ENCODE measurements at regions not wholly inside any gene's neighbourhood (a gene's known extent, or its start where the extent isn't known, plus 50 kb on each side); places are given as distances from the start of the nearest gene placed in this dataset.

- TF ChIP-seq, protein P1, sequence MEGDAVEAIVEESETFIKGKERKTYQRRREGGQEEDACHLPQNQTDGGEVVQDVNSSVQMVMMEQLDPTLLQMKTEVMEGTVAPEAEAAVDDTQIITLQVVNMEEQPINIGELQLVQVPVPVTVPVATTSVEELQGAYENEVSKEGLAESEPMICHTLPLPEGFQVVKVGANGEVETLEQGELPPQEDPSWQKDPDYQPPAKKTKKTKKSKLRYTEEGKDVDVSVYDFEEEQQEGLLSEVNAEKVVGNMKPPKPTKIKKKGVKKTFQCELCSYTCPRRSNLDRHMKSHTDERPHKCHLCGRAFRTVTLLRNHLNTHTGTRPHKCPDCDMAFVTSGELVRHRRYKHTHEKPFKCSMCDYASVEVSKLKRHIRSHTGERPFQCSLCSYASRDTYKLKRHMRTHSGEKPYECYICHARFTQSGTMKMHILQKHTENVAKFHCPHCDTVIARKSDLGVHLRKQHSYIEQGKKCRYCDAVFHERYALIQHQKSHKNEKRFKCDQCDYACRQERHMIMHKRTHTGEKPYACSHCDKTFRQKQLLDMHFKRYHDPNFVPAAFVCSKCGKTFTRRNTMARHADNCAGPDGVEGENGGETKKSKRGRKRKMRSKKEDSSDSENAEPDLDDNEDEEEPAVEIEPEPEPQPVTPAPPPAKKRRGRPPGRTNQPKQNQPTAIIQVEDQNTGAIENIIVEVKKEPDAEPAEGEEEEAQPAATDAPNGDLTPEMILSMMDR (IDR thresholded peaks at IDR 0.05; ENCODE audit: borderline replicate concordance, extremely low read depth, insufficient read depth): no peak
Measured at GRCh38 chr11:80822308-80822707, 1381.5 kb upstream of the TENM4 start.

GRCh38 chr11:80819271-80819670 is 1378.4 kb upstream of the TENM4 start:
- Histone ChIP-seq H3K27ac (ENCODE audit: low read depth in 2 of 2, low read length in 2 of 2) (no peak overlapping the region), H3K4me1 (ENCODE audit: control insufficient read depth in 2 of 3, insufficient read depth in 2 of 3, low read depth in 1 of 3, low read length in 3 of 3) (no peaks in the 10 kb centered on the region), H3K36me3 (ENCODE audit: control insufficient read depth in 2 of 3, insufficient read depth in 3 of 3, low read length in 3 of 3) (no peaks in the 10 kb centered on the region), H3K9me3 (ENCODE audit: control insufficient read depth in 2 of 3, insufficient read depth in 1 of 3, low read length in 3 of 3) (no peaks in the 10 kb centered on the region), H3K9ac (ENCODE audit: low read length in 3 of 3) (no peak overlapping the region), H3K4me3 (ENCODE audit: low read length in 3 of 3) (no peak overlapping the region), H3K27me3 (ENCODE audit: control insufficient read depth, insufficient read depth, low read length) (no peaks in the 10 kb centered on the region)
- FAIRE-seq (no peak), DNase-seq (no peak)
- intact Hi-C loops (cut with DNase I): no loop called here
- TF ChIP-seq, protein P1 (IDR thresholded peaks at IDR 0.05; ENCODE audit: borderline replicate concordance, extremely low read depth, insufficient read depth): no peak

More at GRCh38 chr11:80822308-80822707, 1381.5 kb upstream of the TENM4 start:
- Histone ChIP-seq H3K27me3 (ENCODE audit: control insufficient read depth, insufficient read depth, low read length) (no peaks in the 10 kb centered on the region), H3K9ac (ENCODE audit: low read length in 3 of 3) (no peak overlapping the region), H3K36me3 (ENCODE audit: control insufficient read depth in 2 of 3, insufficient read depth in 3 of 3, low read length in 3 of 3) (no peaks in the 10 kb centered on the region), H3K4me1 (ENCODE audit: control insufficient read depth in 2 of 3, insufficient read depth in 2 of 3, low read depth in 1 of 3, low read length in 3 of 3) (no peaks in the 10 kb centered on the region), H3K9me3 (ENCODE audit: control insufficient read depth in 2 of 3, insufficient read depth in 1 of 3, low read length in 3 of 3) (no peaks in the 10 kb centered on the region), H3K4me3 (ENCODE audit: low read length in 3 of 3) (no peak overlapping the region), H3K27ac (ENCODE audit: low read depth in 2 of 2, low read length in 2 of 2) (no peak overlapping the region)
- intact Hi-C loops (cut with DNase I): no loop called here
- FAIRE-seq (no peak), DNase-seq (no peak)

GRCh38 chr11:80816966-80817365 is 1376.1 kb upstream of the TENM4 start:
- no peak for FAIRE-seq
- TF ChIP-seq, protein P1 (IDR thresholded peaks at IDR 0.05; ENCODE audit: borderline replicate concordance, extremely low read depth, insufficient read depth): no peak
- Histone ChIP-seq H3K27me3 (ENCODE audit: control insufficient read depth, insufficient read depth, low read length) (no peaks in the 10 kb centered on the region), H3K9ac (ENCODE audit: low read length in 3 of 3) (no peak overlapping the region), H3K4me1 (ENCODE audit: control insufficient read depth in 2 of 3, insufficient read depth in 2 of 3, low read depth in 1 of 3, low read length in 3 of 3) (no peaks in the 10 kb centered on the region), H3K27ac (ENCODE audit: low read depth in 2 of 2, low read length in 2 of 2) (no peak overlapping the region), H3K9me3 (ENCODE audit: control insufficient read depth in 2 of 3, insufficient read depth in 1 of 3, low read length in 3 of 3) (no peaks in the 10 kb centered on the region), H3K36me3 (ENCODE audit: control insufficient read depth in 2 of 3, insufficient read depth in 3 of 3, low read length in 3 of 3) (no peaks in the 10 kb centered on the region), H3K4me3 (ENCODE audit: low read length in 3 of 3) (no peak overlapping the region)
- intact Hi-C loops (cut with DNase I): no loop called here
- no peak for DNase-seq

- Histone ChIP-seq H3K9ac (ENCODE audit: low read length in 3 of 3) (no peak overlapping the region), H3K27me3 (ENCODE audit: control insufficient read depth, insufficient read depth, low read length) (no peaks in the 10 kb centered on the region), H3K4me1 (ENCODE audit: control insufficient read depth in 2 of 3, insufficient read depth in 2 of 3, low read depth in 1 of 3, low read length in 3 of 3) (no peaks in the 10 kb centered on the region), H3K4me3 (ENCODE audit: low read length in 3 of 3) (no peak overlapping the region), H3K27ac (ENCODE audit: low read depth in 2 of 2, low read length in 2 of 2) (no peak overlapping the region), H3K36me3 (ENCODE audit: control insufficient read depth in 2 of 3, insufficient read depth in 3 of 3, low read length in 3 of 3) (no peaks in the 10 kb centered on the region), H3K9me3 (ENCODE audit: control insufficient read depth in 2 of 3, insufficient read depth in 1 of 3, low read length in 3 of 3) (no peaks in the 10 kb centered on the region)
- DNase-seq (no peak), FAIRE-seq (no peak)
- TF ChIP-seq, protein P1 (IDR thresholded peaks at IDR 0.05; ENCODE audit: borderline replicate concordance, extremely low read depth, insufficient read depth): no peak
- intact Hi-C loops (cut with DNase I): no loop called here
Measured at GRCh38 chr11:80816454-80816847, 1375.6 kb upstream of the TENM4 start.
